T-helper 2 cell (primary cell): ENCODE measurements at regions not wholly inside any gene's neighbourhood (a gene's known extent, or its start where the extent isn't known, plus 50 kb on each side); places are given as distances from the start of the nearest gene placed in this dataset.

Source experiments
- DNase-seq, 5 experiments: peaks; one replicate each; pipeline versions ENCODE4 v3.0.0 to v3.0.0-alpha.2; 2012 to 2022

GRCh38 chr6:41451515-41452163 is 94.5 kb upstream of the FOXP4 start:
- DNase-seq = no peak

- no peak for DNase-seq
Measured at GRCh38 chr6:41452763-41453162, 93.4 kb upstream of the FOXP4 start.

- DNase-seq = no peak
Measured at GRCh38 chr6:41453244-41453643, 92.9 kb upstream of the FOXP4 start.

- DNase-seq = no peak
Measured at GRCh38 chr6:41454189-41454789, 91.9 kb upstream of the FOXP4 start.

GRCh38 chr6:41455410-41455809 is 90.8 kb upstream of the FOXP4 start:
- DNase-seq = no peak

GRCh38 chr6:41455818-41456217 is 90.4 kb upstream of the FOXP4 start:
- no peak for DNase-seq

GRCh38 chr6:41457303-41457670 is 88.9 kb upstream of the FOXP4 start:
- DNase-seq = no peak

GRCh38 chr6:41459738-41460137 is 86.4 kb upstream of the FOXP4 start:
- no peak for DNase-seq

GRCh38 chr6:41460742-41461336 is 85.3 kb upstream of the FOXP4 start:
- DNase-seq = no peak

GRCh38 chr6:41462033-41462432 is 84.1 kb upstream of the FOXP4 start:
- DNase-seq = no peak

GRCh38 chr6:41463062-41463930 is 82.9 kb upstream of the FOXP4 start:
- DNase-seq = no peak

- no peak for DNase-seq
Measured at GRCh38 chr6:41464019-41464418, 82.2 kb upstream of the FOXP4 start.

GRCh38 chr6:41464481-41464880 is 81.7 kb upstream of the FOXP4 start:
- DNase-seq = no peak

- DNase-seq = no peak
Measured at GRCh38 chr6:41466437-41466990, 79.7 kb upstream of the FOXP4 start.

GRCh38 chr6:41467061-41467460 is 79.1 kb upstream of the FOXP4 start:
- DNase-seq = no peak

- DNase-seq = no peak
Measured at GRCh38 chr6:41467627-41468404, 78.4 kb upstream of the FOXP4 start.

GRCh38 chr6:41469156-41470028 is 76.8 kb upstream of the FOXP4 start:
- DNase-seq = no peak

GRCh38 chr6:41470029-41470330 is 76.2 kb upstream of the FOXP4 start:
- DNase-seq = peak in 1 of 5 experiments; percentile 37

- DNase-seq = no peak
Measured at GRCh38 chr6:41470331-41471063, 75.7 kb upstream of the FOXP4 start.

GRCh38 chr6:41471064-41471895 is 74.9 kb upstream of the FOXP4 start:
- DNase-seq = no peak
